Astrocyte (in vitro differentiated cells and primary cell): ENCODE measurements at regions not wholly inside any gene's neighbourhood (a gene's known extent, or its start where the extent isn't known, plus 50 kb on each side); places are given as distances from the start of the nearest gene placed in this dataset.

Experiments
- EZH2 ChIP-seq: IDR thresholded peaks from 2 replicates; pipeline ENCODE4 v1.6.1; 2012; ENCODE audit warnings: mild to moderate bottlenecking, low read length, inconsistent platforms; ENCODE audit not compliant: insufficient read depth
- TF ChIP-seq, protein P1 (sequence below): IDR thresholded peaks from 2 replicates; pipeline ENCODE4 v1.5.1; 2011; ENCODE audit warnings: low read depth, mild to moderate bottlenecking, inconsistent platforms, low read length, moderate library complexity; ENCODE audit not compliant: insufficient read depth

DNA sequence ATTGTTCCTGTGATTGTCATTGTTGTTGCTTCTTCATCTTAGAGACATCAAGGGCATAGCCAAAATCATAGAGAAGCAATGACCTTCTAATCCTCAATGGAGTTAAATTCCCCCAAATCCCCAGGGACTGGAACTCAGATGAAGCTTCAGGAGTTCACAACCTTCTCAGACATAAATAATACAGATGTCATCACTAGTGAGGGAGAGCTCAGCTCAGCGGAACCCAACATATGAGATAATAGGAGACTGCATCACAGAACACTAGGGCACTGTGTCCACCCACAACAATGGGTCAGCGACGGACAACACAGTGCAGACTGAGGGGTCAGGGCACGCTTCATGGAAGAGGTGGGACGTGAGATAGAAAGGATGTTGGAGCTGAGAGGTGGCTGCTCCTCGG, 1290.4 kb upstream of the TMEM132C start:
- TF ChIP-seq, protein P1, sequence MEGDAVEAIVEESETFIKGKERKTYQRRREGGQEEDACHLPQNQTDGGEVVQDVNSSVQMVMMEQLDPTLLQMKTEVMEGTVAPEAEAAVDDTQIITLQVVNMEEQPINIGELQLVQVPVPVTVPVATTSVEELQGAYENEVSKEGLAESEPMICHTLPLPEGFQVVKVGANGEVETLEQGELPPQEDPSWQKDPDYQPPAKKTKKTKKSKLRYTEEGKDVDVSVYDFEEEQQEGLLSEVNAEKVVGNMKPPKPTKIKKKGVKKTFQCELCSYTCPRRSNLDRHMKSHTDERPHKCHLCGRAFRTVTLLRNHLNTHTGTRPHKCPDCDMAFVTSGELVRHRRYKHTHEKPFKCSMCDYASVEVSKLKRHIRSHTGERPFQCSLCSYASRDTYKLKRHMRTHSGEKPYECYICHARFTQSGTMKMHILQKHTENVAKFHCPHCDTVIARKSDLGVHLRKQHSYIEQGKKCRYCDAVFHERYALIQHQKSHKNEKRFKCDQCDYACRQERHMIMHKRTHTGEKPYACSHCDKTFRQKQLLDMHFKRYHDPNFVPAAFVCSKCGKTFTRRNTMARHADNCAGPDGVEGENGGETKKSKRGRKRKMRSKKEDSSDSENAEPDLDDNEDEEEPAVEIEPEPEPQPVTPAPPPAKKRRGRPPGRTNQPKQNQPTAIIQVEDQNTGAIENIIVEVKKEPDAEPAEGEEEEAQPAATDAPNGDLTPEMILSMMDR = no peak
- TF ChIP-seq EZH2 = no peak
